PC-3 (cell line): ENCODE measurements at regions not wholly inside any gene's neighbourhood (a gene's known extent, or its start where the extent isn't known, plus 50 kb on each side); places are given as distances from the start of the nearest gene placed in this dataset.

Source experiments
- CTCF ChIP-seq: fragments of 300-600 bp; sonication (generic); conservative IDR thresholded peaks from 2 replicates; pipeline ENCODE4 v1.5.1; 2017; ENCODE audit warnings: antibody characterized with exemption, low read depth, mild to moderate bottlenecking, low read length
- EZH2 ChIP-seq: fragments of 300-600 bp; sonication (generic); IDR thresholded peaks from one replicate; pipeline ENCODE4 v1.6.1; 2017; ENCODE audit warnings: antibody characterized with exemption, mild to moderate bottlenecking, low read length; ENCODE audit not compliant: unreplicated experiment
- EZH2phosphoT487 ChIP-seq: fragments of 300-600 bp; sonication (generic); IDR thresholded peaks from 2 replicates; pipeline ENCODE4 v1.6.1; 2018; ENCODE audit warnings: mild to moderate bottlenecking, antibody characterized with exemption, low read length, borderline replicate concordance

GRCh38 chr11:134978388-134979088 is 566.5 kb upstream of the B3GAT1 start:
- TF ChIP-seq CTCF (no peak), EZH2 (no peak), EZH2phosphoT487 (no peak)
